HCT116 (cell line): ENCODE measurements at regions not wholly inside any gene's neighbourhood (a gene's known extent, or its start where the extent isn't known, plus 50 kb on each side); places are given as distances from the start of the nearest gene placed in this dataset.

Source experiments
- ATAC-seq: fragments of 200-7000 bp; cut with Tn5 transposase; 2 replicates; pipeline ENCODE4 v1.9.1; 2020; ENCODE audit warnings: mild to moderate bottlenecking, moderate library complexity
- BruUV-seq: library from RNA; stranded (reverse); fragments of 400-500 nt; replicated peaks from 2 replicates; lab custom pipeline; 2021; lab: Mats Ljungman, UMichigan
- CTCF ChIA-PET: fragments of 300-600 bp; sonication (Branson Sonifier 250); formaldehyde crosslinking; loops from one replicate; lab custom pipeline; 2021; ENCODE audit warnings: antibody characterized with exemption; lab: Charles Lee
- POLR2A ChIA-PET: fragments of 300-600, 350-600 bp; sonication (Branson Sonifier 250); formaldehyde crosslinking; loops from one replicate; lab custom pipeline; 2021; ENCODE audit warnings: antibody characterized with exemption; lab: Charles Lee
- RAD21 ChIA-PET, 2 experiments: fragments of 300-600 bp; sonication (Branson Sonifier 250); formaldehyde crosslinking; loops; one replicate each; lab custom pipeline; 2023; ENCODE audit warnings: low total read pairs in 2 of 2; ENCODE audit not compliant: uncharacterized antibody in 2 of 2, unreplicated experiment in 2 of 2, low non-redundant PET in 1 of 2; lab: Charles Lee
- DNase-seq: peaks from one replicate; pipeline ENCODE4 v3.0.0-alpha.2; 2010; ENCODE audit warnings: low read depth, low spot score
- H2AFZ ChIP-seq: fragments of 200-600 bp; shearing (Covaris generic), sonication (generic); 2 replicates; pipeline ENCODE4 v1.6.1; 2017; ENCODE audit warnings: low read depth, mixed run types, mixed read lengths, antibody characterized with exemption, low read length; ENCODE audit not compliant: poor library complexity, severe bottlenecking
- H3K27ac ChIP-seq: 2 replicates; pipeline ENCODE4 v1.5.1; 2012; ENCODE audit warnings: low read depth, low read length
- H3K27me3 ChIP-seq: fragments of 200-600 bp; sonication (generic); 2 replicates; pipeline ENCODE4 v1.6.1; 2016; ENCODE audit warnings: mixed run types, low read length, mixed read lengths; ENCODE audit not compliant: insufficient read depth
- H3K36me3 ChIP-seq, 2 experiments: fragments of 200-500 bp in 1 of 2; fragments of 200-600 bp in 1 of 2; sonication (Bioruptor generic) in 1 of 2; sonication (generic) in 1 of 2; 2 replicates each; pipeline versions ENCODE4 v1.5.1 to v1.6.1; 2014 to 2016; ENCODE audit warnings: low read length in 2 of 2, inconsistent platforms in 1 of 2, mixed read lengths in 1 of 2, mixed run types in 1 of 2; ENCODE audit not compliant: insufficient read depth in 2 of 2, control insufficient read depth in 1 of 2
- H3K4me1 ChIP-seq, 2 experiments: fragments of 200-600 bp in 1 of 2; sonication (generic) in 1 of 2; 2 replicates each; pipeline versions ENCODE4 v1.5.1 to v1.6.1; 2012 to 2017; ENCODE audit warnings: low read length in 2 of 2, inconsistent platforms in 1 of 2, mild to moderate bottlenecking in 1 of 2, mixed read lengths in 1 of 2, mixed run types in 1 of 2, moderate library complexity in 1 of 2; ENCODE audit not compliant: insufficient read depth in 2 of 2, control insufficient read depth in 1 of 2
- H3K4me2 ChIP-seq: fragments of 200-600 bp; sonication (generic); 2 replicates; pipeline ENCODE4 v1.6.1; 2017; ENCODE audit warnings: mixed run types, low read length, mixed read lengths
- H3K4me3 ChIP-seq, 2 experiments: fragments of 200-600 bp in 1 of 2; sonication (generic) in 1 of 2; replicated peaks in 1 of 2; 2 replicates each; pipeline ENCODE4 v1.5.1; 2011 to 2016; ENCODE audit warnings: low read length in 2 of 2, control low read depth in 1 of 2, low read depth in 1 of 2, mild to moderate bottlenecking in 1 of 2, mixed read lengths in 1 of 2, mixed run types in 1 of 2
- H3K79me2 ChIP-seq: fragments of 200-600 bp; sonication (generic); 2 replicates; pipeline ENCODE4 v1.6.1; 2017; ENCODE audit warnings: mild to moderate bottlenecking, mixed run types, low read length, moderate library complexity, mixed read lengths; ENCODE audit not compliant: insufficient read depth
- H3K9ac ChIP-seq: fragments of 200-600 bp; sonication (generic); 2 replicates; pipeline ENCODE4 v1.6.1; 2016; ENCODE audit warnings: low read length, mixed read lengths
- H3K9me2 ChIP-seq: fragments of 200-600 bp; sonication (generic), shearing (Covaris generic); 2 replicates; pipeline ENCODE4 v1.6.1; 2017; ENCODE audit warnings: mixed run types, mild to moderate bottlenecking, moderate library complexity; ENCODE audit not compliant: insufficient read depth
- H3K9me3 ChIP-seq, 2 experiments: fragments of 200-500 bp in 1 of 2; fragments of 200-600 bp in 1 of 2; sonication (Bioruptor generic) in 1 of 2; sonication (generic) in 1 of 2; 2 replicates each; pipeline ENCODE4 v1.6.1; 2014 to 2017; ENCODE audit warnings: low read length in 2 of 2, mixed read lengths in 2 of 2, inconsistent platforms in 1 of 2, low read depth in 1 of 2, mild to moderate bottlenecking in 1 of 2, mixed run types in 1 of 2, moderate library complexity in 1 of 2; ENCODE audit not compliant: control insufficient read depth in 1 of 2, insufficient read depth in 1 of 2
- H4K20me1 ChIP-seq: fragments of 200-600 bp; sonication (generic), shearing (Covaris generic); 2 replicates; pipeline ENCODE4 v1.6.1; 2017; ENCODE audit warnings: mixed run types, mild to moderate bottlenecking, moderate library complexity; ENCODE audit not compliant: insufficient read depth
- CBX3 ChIP-seq: IDR thresholded peaks from 2 replicates; pipeline ENCODE4 v1.6.1; 2012; ENCODE audit warnings: low read depth
- CEBPB ChIP-seq: IDR thresholded peaks from 2 replicates; pipeline ENCODE4 v1.6.1; 2012; ENCODE audit warnings: low read depth
- EZH2 ChIP-seq: fragments of 200-600 bp; sonication (generic); IDR thresholded peaks from 2 replicates; pipeline ENCODE4 v1.6.1; 2017; ENCODE audit warnings: antibody characterized with exemption, mixed run types
- EZH2phosphoT487 ChIP-seq: fragments of 200-600 bp; IDR thresholded peaks from 2 replicates; pipeline ENCODE4 v1.6.1; 2018; ENCODE audit warnings: antibody characterized with exemption, borderline replicate concordance
- FOSL1 ChIP-seq: IDR thresholded peaks from 2 replicates; pipeline ENCODE4 v1.6.1; 2012; ENCODE audit warnings: low read depth
- JUND ChIP-seq: IDR thresholded peaks from 2 replicates; pipeline ENCODE4 v1.6.1; 2012
- POLR2A ChIP-seq: IDR thresholded peaks from 2 replicates; pipeline ENCODE4 v1.7.0; 2011; ENCODE audit warnings: borderline replicate concordance; ENCODE audit not compliant: insufficient read depth, insufficient read length; ENCODE audit errors: extremely low read depth
- POLR2AphosphoS5 ChIP-seq: IDR thresholded peaks from 2 replicates; pipeline ENCODE4 v1.6.1; 2011; ENCODE audit warnings: mild to moderate bottlenecking, low read depth, low read length, moderate library complexity
- RAD21 ChIP-seq: IDR thresholded peaks from 2 replicates; pipeline ENCODE4 v1.6.1; 2012; ENCODE audit warnings: low read depth, mild to moderate bottlenecking
- SP1 ChIP-seq: IDR thresholded peaks from 2 replicates; pipeline ENCODE4 v1.6.1; 2012; ENCODE audit warnings: low read depth
- TCF7L2 ChIP-seq: IDR thresholded peaks from 2 replicates; pipeline ENCODE4 v1.7.0; 2011; ENCODE audit warnings: borderline replicate concordance, inconsistent platforms; ENCODE audit not compliant: insufficient read depth, insufficient read length; ENCODE audit errors: extremely low read depth
- ZFX ChIP-seq: fragments of 450-650 bp; IDR thresholded peaks from 2 replicates; pipeline ENCODE4 v1.6.1; 2017
- ZNF274 ChIP-seq: fragments of 200-500 bp; sonication (Bioruptor generic); IDR thresholded peaks from 2 replicates; pipeline ENCODE4 v1.6.1; 2014; ENCODE audit warnings: mild to moderate bottlenecking, low read depth, low read length, inconsistent platforms
- intact Hi-C: fragments of 100-400 bp; cut with micrococcal nuclease; formaldehyde crosslinking; loops from 2 replicates; pipeline ENCODE4 v1.10.0; 2022
- TF ChIP-seq, protein P1 (sequence below): IDR thresholded peaks from 2 replicates; pipeline ENCODE4 v1.6.1; 2012
- TF ChIP-seq, protein P2 (sequence below): IDR thresholded peaks from 2 replicates; pipeline ENCODE4 v1.6.1; 2012
- TF ChIP-seq, protein P3 (sequence below): IDR thresholded peaks from 2 replicates; pipeline ENCODE4 v1.6.1; 2012; ENCODE audit warnings: low read depth
- TF ChIP-seq, protein P4 (sequence below): IDR thresholded peaks from 2 replicates; pipeline ENCODE4 v1.6.1; 2011; ENCODE audit warnings: mild to moderate bottlenecking, low read length, moderate library complexity; ENCODE audit not compliant: insufficient replicate concordance; ENCODE audit errors: extremely low read depth

DNA sequence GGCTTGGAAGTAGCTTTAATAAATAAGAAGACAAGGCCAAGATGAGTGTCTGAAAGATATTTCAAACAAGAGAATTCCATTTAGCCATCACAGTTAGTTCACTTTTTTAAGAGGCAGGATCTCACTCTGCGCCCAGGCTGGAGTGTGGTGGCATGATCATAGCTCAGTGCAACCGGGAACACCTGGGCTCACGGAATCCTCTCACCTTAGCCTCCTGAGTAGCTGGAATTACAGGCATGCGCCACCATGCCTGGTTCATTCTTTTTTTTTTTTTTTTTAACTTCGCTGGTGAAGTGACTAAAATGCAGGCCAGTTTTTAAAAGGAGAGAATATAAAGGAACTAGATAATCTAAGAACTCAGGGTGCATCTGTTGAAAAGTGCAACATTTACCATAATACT, 200.3 kb downstream of the KCTD12 start:
- Histone ChIP-seq H3K9ac (no peak overlapping the region), H3K4me2 (no peak overlapping the region), H4K20me1 (no peaks in the 10 kb centered on the region), H2AFZ (no peak overlapping the region), H3K27me3 (no peaks in the 10 kb centered on the region), H3K36me3 (no peaks in the 10 kb centered on the region), H3K9me2 (no peaks in the 10 kb centered on the region), H3K79me2 (no peaks in the 10 kb centered on the region), H3K9me3 (no peaks in the 10 kb centered on the region), H3K4me3 (no peak overlapping the region), H3K4me1 (no peaks in the 10 kb centered on the region), H3K27ac (no peak overlapping the region)
- ChIA-PET CTCF (no interaction called here), POLR2A (no interaction called here), RAD21 (no interaction called here)
- DNase-seq, result no peak
- TF ChIP-seq JUND, result no peak
- TF ChIP-seq CBX3, result no peak
- no peak for TF ChIP-seq ZNF274
- TF ChIP-seq POLR2A, result no peak
- TF ChIP-seq CEBPB, result no peak
- BruUV-seq, result no TSS peak
- no peak for ATAC-seq
- intact Hi-C loops, result no loop called here

DNA sequence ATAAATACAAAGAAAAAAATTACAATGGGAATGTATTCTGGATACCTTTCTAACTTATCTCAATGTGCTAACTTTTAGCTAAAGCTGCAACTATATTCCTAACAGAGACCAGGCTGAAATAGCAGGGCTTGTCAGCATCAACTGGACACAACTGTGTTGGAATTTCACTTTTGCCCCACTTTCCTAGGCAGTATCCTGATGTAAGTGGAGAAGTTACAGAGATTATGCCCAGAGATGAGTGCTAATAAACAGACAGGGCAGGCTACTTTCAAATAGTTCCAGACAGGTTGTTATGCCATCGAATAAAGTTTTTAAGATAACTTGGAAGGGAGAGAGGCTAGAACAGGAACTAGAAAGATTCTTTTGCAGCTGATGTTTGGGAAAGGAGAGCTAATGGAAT, 201.9 kb downstream of the KCTD12 start:
- Histone ChIP-seq H3K27me3 (no peaks in the 10 kb centered on the region), H3K27ac (no peak overlapping the region), H4K20me1 (no peaks in the 10 kb centered on the region), H3K4me2 (no peak overlapping the region), H3K9ac (no peak overlapping the region), H2AFZ (no peak overlapping the region), H3K9me2 (no peaks in the 10 kb centered on the region), H3K36me3 (no peaks in the 10 kb centered on the region), H3K9me3 (no peaks in the 10 kb centered on the region), H3K79me2 (no peaks in the 10 kb centered on the region), H3K4me3 (no peak overlapping the region), H3K4me1 (no peaks in the 10 kb centered on the region)
- DNase-seq (no peak), ATAC-seq (no peak)
- intact Hi-C loops, result no loop called here
- RAD21 ChIA-PET, result no interaction called here
- TF ChIP-seq EZH2phosphoT487 (no peak), JUND (no peak), EZH2 (no peak), POLR2AphosphoS5 (no peak), RAD21 (no peak), POLR2A (no peak), ZFX (no peak), TCF7L2 (no peak), SP1 (no peak), ZNF274 (no peak), FOSL1 (no peak), CBX3 (no peak)
- TF ChIP-seq, protein P1, sequence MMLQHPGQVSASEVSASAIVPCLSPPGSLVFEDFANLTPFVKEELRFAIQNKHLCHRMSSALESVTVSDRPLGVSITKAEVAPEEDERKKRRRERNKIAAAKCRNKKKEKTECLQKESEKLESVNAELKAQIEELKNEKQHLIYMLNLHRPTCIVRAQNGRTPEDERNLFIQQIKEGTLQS, result no peak
- TF ChIP-seq, protein P2, sequence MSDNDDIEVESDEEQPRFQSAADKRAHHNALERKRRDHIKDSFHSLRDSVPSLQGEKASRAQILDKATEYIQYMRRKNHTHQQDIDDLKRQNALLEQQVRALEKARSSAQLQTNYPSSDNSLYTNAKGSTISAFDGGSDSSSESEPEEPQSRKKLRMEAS, result no peak
- TF ChIP-seq, protein P3, sequence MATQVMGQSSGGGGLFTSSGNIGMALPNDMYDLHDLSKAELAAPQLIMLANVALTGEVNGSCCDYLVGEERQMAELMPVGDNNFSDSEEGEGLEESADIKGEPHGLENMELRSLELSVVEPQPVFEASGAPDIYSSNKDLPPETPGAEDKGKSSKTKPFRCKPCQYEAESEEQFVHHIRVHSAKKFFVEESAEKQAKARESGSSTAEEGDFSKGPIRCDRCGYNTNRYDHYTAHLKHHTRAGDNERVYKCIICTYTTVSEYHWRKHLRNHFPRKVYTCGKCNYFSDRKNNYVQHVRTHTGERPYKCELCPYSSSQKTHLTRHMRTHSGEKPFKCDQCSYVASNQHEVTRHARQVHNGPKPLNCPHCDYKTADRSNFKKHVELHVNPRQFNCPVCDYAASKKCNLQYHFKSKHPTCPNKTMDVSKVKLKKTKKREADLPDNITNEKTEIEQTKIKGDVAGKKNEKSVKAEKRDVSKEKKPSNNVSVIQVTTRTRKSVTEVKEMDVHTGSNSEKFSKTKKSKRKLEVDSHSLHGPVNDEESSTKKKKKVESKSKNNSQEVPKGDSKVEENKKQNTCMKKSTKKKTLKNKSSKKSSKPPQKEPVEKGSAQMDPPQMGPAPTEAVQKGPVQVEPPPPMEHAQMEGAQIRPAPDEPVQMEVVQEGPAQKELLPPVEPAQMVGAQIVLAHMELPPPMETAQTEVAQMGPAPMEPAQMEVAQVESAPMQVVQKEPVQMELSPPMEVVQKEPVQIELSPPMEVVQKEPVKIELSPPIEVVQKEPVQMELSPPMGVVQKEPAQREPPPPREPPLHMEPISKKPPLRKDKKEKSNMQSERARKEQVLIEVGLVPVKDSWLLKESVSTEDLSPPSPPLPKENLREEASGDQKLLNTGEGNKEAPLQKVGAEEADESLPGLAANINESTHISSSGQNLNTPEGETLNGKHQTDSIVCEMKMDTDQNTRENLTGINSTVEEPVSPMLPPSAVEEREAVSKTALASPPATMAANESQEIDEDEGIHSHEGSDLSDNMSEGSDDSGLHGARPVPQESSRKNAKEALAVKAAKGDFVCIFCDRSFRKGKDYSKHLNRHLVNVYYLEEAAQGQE, result no peak
- TF ChIP-seq, protein P4, sequence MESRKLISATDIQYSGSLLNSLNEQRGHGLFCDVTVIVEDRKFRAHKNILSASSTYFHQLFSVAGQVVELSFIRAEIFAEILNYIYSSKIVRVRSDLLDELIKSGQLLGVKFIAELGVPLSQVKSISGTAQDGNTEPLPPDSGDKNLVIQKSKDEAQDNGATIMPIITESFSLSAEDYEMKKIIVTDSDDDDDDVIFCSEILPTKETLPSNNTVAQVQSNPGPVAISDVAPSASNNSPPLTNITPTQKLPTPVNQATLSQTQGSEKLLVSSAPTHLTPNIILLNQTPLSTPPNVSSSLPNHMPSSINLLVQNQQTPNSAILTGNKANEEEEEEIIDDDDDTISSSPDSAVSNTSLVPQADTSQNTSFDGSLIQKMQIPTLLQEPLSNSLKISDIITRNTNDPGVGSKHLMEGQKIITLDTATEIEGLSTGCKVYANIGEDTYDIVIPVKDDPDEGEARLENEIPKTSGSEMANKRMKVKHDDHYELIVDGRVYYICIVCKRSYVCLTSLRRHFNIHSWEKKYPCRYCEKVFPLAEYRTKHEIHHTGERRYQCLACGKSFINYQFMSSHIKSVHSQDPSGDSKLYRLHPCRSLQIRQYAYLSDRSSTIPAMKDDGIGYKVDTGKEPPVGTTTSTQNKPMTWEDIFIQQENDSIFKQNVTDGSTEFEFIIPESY, result no peak
- POLR2A ChIA-PET, result no interaction called here
- BruUV-seq, result no TSS peak
- CTCF ChIA-PET, result no interaction called here
